Activated CD8-positive, alpha-beta T cell treated with anti-CD3 and anti-CD28 coated beads for 36 hours (primary cell): ENCODE measurements at regions not wholly inside any gene's neighbourhood (a gene's known extent, or its start where the extent isn't known, plus 50 kb on each side); places are given as distances from the start of the nearest gene placed in this dataset.

ENCODE experiments used
- ATAC-seq: fragments of 200-7000 bp; cut with Tn5 transposase; one replicate; pipeline ENCODE4 v1.10.0; 2021; ENCODE audit warnings: mild to moderate bottlenecking, moderate library complexity
- CTCF ChIA-PET: fragments of 350-600 bp; sonication (Branson Sonifier 250); formaldehyde crosslinking; loops from one replicate; lab custom pipeline; 2021; ENCODE audit warnings: antibody characterized with exemption; lab: Charles Lee
- POLR2A ChIA-PET: fragments of 350-600 bp; sonication (Branson Sonifier 250); formaldehyde crosslinking; loops from one replicate; lab custom pipeline; 2021; ENCODE audit warnings: antibody characterized with exemption; lab: Charles Lee
- DNase-seq: peaks from one replicate; pipeline ENCODE4 v3.0.0-alpha.2; 2020
- H3K27ac Mint-ChIP-seq: one replicate; pipeline ENCODE4 v1.8.0; 2021; ENCODE audit warnings: mild to moderate bottlenecking, mixed read lengths
- H3K27me3 Mint-ChIP-seq: one replicate; pipeline ENCODE4 v1.8.0; 2021; ENCODE audit warnings: mixed read lengths
- H3K36me3 Mint-ChIP-seq: one replicate; pipeline ENCODE4 v1.8.0; 2021; ENCODE audit warnings: low read depth, mixed read lengths
- H3K4me1 Mint-ChIP-seq: one replicate; pipeline ENCODE4 v1.8.0; 2021; ENCODE audit warnings: low read depth, mixed read lengths
- H3K4me3 Mint-ChIP-seq: one replicate; pipeline ENCODE4 v1.8.0; 2021; ENCODE audit warnings: mild to moderate bottlenecking, moderate library complexity, mixed read lengths
- H3K9me3 Mint-ChIP-seq: one replicate; pipeline ENCODE4 v1.8.0; 2021; ENCODE audit warnings: mixed read lengths
- intact Hi-C: fragments of 100-400 bp; cut with micrococcal nuclease; formaldehyde crosslinking; loops from one replicate; pipeline ENCODE4 v1.10.0; 2022
- TF ChIP-seq, protein P1 (sequence below): fragments of 200-600 bp; IDR thresholded peaks from one replicate; pipeline ENCODE4 v1.8.0; 2022; ENCODE audit warnings: antibody characterized with exemption, mild to moderate bottlenecking

DNA sequence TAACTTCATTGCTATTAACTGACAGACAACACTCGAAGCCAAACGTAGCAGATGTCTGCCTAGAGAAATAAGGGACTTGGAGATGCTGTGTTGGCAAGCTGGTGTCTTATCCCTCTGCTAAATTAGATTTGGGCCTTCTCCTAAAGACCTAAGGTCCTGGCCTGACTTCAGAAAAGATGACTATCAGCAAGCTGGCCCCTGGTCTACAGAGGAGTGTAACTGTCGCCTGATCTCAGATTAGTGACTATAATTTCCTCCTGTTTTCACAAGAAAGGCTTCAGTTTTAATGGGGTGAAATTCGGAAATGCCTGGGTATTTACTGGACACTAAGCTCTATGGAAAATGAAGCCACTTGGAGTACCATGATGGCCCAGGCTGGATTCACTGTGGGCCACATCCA is 53.1 kb upstream of the SLC7A14 start:
- ATAC-seq = no peak
- DNase-seq = no peak
- H3K4me3 Mint-ChIP-seq = no peak overlapping the region
- no peaks in the 10 kb centered on the region for H3K9me3 Mint-ChIP-seq
- intact Hi-C loops = no loop called here
- TF ChIP-seq, protein P1, sequence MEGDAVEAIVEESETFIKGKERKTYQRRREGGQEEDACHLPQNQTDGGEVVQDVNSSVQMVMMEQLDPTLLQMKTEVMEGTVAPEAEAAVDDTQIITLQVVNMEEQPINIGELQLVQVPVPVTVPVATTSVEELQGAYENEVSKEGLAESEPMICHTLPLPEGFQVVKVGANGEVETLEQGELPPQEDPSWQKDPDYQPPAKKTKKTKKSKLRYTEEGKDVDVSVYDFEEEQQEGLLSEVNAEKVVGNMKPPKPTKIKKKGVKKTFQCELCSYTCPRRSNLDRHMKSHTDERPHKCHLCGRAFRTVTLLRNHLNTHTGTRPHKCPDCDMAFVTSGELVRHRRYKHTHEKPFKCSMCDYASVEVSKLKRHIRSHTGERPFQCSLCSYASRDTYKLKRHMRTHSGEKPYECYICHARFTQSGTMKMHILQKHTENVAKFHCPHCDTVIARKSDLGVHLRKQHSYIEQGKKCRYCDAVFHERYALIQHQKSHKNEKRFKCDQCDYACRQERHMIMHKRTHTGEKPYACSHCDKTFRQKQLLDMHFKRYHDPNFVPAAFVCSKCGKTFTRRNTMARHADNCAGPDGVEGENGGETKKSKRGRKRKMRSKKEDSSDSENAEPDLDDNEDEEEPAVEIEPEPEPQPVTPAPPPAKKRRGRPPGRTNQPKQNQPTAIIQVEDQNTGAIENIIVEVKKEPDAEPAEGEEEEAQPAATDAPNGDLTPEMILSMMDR = no peak
- ChIA-PET CTCF (no interaction called here), POLR2A (no interaction called here)
- H3K4me1 Mint-ChIP-seq = no peaks in the 10 kb centered on the region
- H3K36me3 Mint-ChIP-seq = no peaks in the 10 kb centered on the region
- peaks cover 8% of the 10 kb centered on the region for H3K27me3 Mint-ChIP-seq
- no peak overlapping the region for H3K27ac Mint-ChIP-seq

DNA sequence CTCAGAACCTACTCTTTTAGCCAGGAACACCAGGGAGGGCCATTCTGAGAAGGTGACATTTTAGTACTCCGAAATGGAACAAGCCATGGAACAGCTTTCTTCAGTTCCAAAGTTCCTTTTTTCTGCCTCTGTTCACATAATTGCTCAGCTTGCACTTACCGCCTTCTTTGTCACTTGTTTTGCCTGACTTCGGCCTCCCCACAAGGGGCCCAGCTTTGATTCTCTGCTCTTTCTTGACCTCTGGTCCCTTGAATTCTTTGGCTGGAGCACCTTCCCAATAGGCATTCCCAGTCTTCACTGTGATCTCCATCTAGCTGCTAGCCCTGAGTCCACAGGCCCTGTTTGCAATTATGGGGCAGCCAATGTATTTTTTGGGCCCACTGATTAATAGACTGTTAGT is 51.4 kb upstream of the SLC7A14 start:
- peaks cover 6% of the 10 kb centered on the region for H3K27me3 Mint-ChIP-seq
- H3K27ac Mint-ChIP-seq = no peak overlapping the region
- CTCF ChIA-PET = interaction anchor here (0.5 to 1.3 kb wide), 2 partner anchors 223 to 1088 kb away, joined by 3 read pairs; no protein-coding TSS in a partner anchor
- TF ChIP-seq, protein P1 = no peak
- no peak overlapping the region for H3K4me3 Mint-ChIP-seq
- no peak for DNase-seq
- no peak for ATAC-seq
- no peaks in the 10 kb centered on the region for H3K9me3 Mint-ChIP-seq
- POLR2A ChIA-PET = no interaction called here
- H3K36me3 Mint-ChIP-seq = no peaks in the 10 kb centered on the region
- intact Hi-C loops = no loop called here
- no peaks in the 10 kb centered on the region for H3K4me1 Mint-ChIP-seq

DNA sequence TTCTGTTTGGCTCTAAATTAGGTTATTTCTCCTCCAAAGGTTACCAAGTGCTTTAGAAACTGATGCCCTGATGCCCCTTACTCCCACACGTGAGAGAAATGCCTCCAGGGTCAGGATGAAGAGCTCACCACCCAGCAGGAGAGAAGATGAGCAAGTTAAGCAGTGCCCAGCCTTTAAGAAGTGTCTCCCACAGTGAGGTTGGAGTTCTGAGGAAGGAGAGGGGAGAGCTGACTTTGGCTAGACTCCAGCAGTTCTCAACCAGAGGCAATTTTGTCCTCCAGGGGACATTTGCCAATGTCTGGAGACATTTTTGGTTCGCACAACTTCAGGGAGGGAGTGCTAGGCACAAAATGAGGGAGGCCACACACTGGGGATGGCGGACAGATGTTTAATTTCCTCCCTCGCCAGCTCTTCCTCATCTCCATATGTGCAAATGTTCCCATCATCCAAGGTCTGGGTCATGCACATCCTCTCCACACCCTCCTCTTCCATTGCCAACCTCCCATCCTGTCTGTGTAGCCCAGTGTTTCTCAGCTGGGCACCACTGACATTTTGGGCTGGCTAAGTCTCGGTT is 50.6 kb upstream of the SLC7A14 start:
- H3K4me1 Mint-ChIP-seq = no peaks in the 10 kb centered on the region

More for the DNA sequence above, 50.6 kb upstream of the SLC7A14 start:
- POLR2A ChIA-PET = no interaction called here
- Mint-ChIP-seq H3K27me3 (peaks cover 6% of the 10 kb centered on the region), H3K36me3 (no peaks in the 10 kb centered on the region), H3K4me3 (no peak overlapping the region), H3K27ac (no peak overlapping the region), H3K9me3 (no peaks in the 10 kb centered on the region)
- intact Hi-C loops = no loop called here
- CTCF ChIA-PET = interaction anchor here (1.3 kb wide), 2 partner anchors 12 to 222 kb away, joined by 3 read pairs; no protein-coding TSS in a partner anchor
- DNase-seq = no peak
- TF ChIP-seq, protein P1 = no peak
- no peak for ATAC-seq
